ENCODE measurements at regions not wholly inside any gene's neighbourhood (a gene's known extent, or its start where the extent isn't known, plus 50 kb on each side); places are given as distances from the start of the nearest gene placed in this dataset.

- ATAC-seq (ENCODE audit: insufficient read depth, low read depth) (no peak), DNase-seq (no peak)
- Histone ChIP-seq H3K27me3 (ENCODE audit: insufficient read depth, low read length, poor library complexity) (no peaks in the 10 kb centered on the region), H3K9ac (ENCODE audit: low read depth, low read length) (no peak overlapping the region), H4K20me1 (ENCODE audit: insufficient read depth, low read length) (no peaks in the 10 kb centered on the region), H3K4me1 (ENCODE audit: insufficient read depth, low read length) (no peaks in the 10 kb centered on the region), H3K27ac (ENCODE audit: low read length) (no peak overlapping the region), H3K36me3 (ENCODE audit: insufficient read depth, low read length) (no peaks in the 10 kb centered on the region), H2AFZ (ENCODE audit: low read depth, low read length) (no peak overlapping the region), H3K4me3 (ENCODE audit: low read depth in 1 of 2, low read length in 2 of 2) (no peak overlapping the region), H3K79me2 (ENCODE audit: insufficient read depth, low read length) (no peaks in the 10 kb centered on the region), H3K4me2 (ENCODE audit: insufficient read depth, low read length) (no peak overlapping the region), H3K9me3 (ENCODE audit: insufficient read depth, low read length, severe bottlenecking) (no peaks in the 10 kb centered on the region)
- TF ChIP-seq, protein P1, sequence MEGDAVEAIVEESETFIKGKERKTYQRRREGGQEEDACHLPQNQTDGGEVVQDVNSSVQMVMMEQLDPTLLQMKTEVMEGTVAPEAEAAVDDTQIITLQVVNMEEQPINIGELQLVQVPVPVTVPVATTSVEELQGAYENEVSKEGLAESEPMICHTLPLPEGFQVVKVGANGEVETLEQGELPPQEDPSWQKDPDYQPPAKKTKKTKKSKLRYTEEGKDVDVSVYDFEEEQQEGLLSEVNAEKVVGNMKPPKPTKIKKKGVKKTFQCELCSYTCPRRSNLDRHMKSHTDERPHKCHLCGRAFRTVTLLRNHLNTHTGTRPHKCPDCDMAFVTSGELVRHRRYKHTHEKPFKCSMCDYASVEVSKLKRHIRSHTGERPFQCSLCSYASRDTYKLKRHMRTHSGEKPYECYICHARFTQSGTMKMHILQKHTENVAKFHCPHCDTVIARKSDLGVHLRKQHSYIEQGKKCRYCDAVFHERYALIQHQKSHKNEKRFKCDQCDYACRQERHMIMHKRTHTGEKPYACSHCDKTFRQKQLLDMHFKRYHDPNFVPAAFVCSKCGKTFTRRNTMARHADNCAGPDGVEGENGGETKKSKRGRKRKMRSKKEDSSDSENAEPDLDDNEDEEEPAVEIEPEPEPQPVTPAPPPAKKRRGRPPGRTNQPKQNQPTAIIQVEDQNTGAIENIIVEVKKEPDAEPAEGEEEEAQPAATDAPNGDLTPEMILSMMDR (IDR thresholded peaks at IDR 0.05; ENCODE audit: borderline replicate concordance, extremely low read depth, low read length, poor library complexity, severe bottlenecking) = no peak
- no peak for TF ChIP-seq EZH2 (IDR thresholded peaks at IDR 0.05; ENCODE audit: borderline replicate concordance, low read depth, low read length, severe bottlenecking)
These were observed 513.8 kb upstream of the AKR1E2 start for GRCh38 chr10:4312051-4312835.

DNA sequence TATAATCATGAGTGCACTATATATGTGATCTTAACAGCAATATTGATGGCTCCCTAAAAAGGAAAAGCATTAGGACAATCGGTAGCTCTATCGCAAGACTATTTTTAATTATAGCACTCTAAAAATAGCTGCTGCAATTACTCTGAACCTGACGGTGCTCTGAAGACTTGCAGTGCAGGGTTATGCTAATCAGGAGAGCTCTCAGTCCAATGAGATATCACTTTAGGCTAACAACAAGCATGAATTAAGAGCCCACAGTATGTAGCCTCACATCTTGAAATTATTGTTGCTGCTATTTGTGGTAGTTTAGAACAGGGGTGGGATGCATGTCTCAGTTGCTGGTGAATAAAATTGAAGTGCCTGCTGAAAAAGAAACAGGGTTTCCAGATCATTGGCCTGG lies 515.8 kb upstream of the AKR1E2 start:
- ATAC-seq (ENCODE audit: insufficient read depth, low read depth) = no peak

GRCh38 chr10:4307910-4308309 lies 518.1 kb upstream of the AKR1E2 start:
- Histone ChIP-seq H3K79me2 (ENCODE audit: insufficient read depth, low read length) (no peaks in the 10 kb centered on the region), H2AFZ (ENCODE audit: low read depth, low read length) (no peak overlapping the region), H3K36me3 (ENCODE audit: insufficient read depth, low read length) (no peaks in the 10 kb centered on the region), H3K4me2 (ENCODE audit: insufficient read depth, low read length) (no peak overlapping the region), H3K4me3 (ENCODE audit: low read depth in 1 of 2, low read length in 2 of 2) (no peak overlapping the region), H4K20me1 (ENCODE audit: insufficient read depth, low read length) (no peaks in the 10 kb centered on the region), H3K4me1 (ENCODE audit: insufficient read depth, low read length) (no peaks in the 10 kb centered on the region), H3K9ac (ENCODE audit: low read depth, low read length) (no peak overlapping the region), H3K27ac (ENCODE audit: low read length) (no peak overlapping the region), H3K9me3 (ENCODE audit: insufficient read depth, low read length, severe bottlenecking) (no peaks in the 10 kb centered on the region), H3K27me3 (ENCODE audit: insufficient read depth, low read length, poor library complexity) (no peaks in the 10 kb centered on the region)
- DNase-seq (no peak), ATAC-seq (ENCODE audit: insufficient read depth, low read depth) (no peak)
- TF ChIP-seq, protein P1 (IDR thresholded peaks at IDR 0.05; ENCODE audit: borderline replicate concordance, extremely low read depth, low read length, poor library complexity, severe bottlenecking) = no peak
- no peak for TF ChIP-seq EZH2 (IDR thresholded peaks at IDR 0.05; ENCODE audit: borderline replicate concordance, low read depth, low read length, severe bottlenecking)

More for the DNA sequence above, 515.8 kb upstream of the AKR1E2 start:
- no peak overlapping the region for H3K4me3 ChIP-seq (ENCODE audit: low read depth in 1 of 2, low read length in 2 of 2)
- H3K36me3 ChIP-seq (ENCODE audit: insufficient read depth, low read length) = no peaks in the 10 kb centered on the region
- H3K79me2 ChIP-seq (ENCODE audit: insufficient read depth, low read length) = no peaks in the 10 kb centered on the region
- H3K27ac ChIP-seq (ENCODE audit: low read length) = no peak overlapping the region
- no peaks in the 10 kb centered on the region for H4K20me1 ChIP-seq (ENCODE audit: insufficient read depth, low read length)
- DNase-seq = no peak
- no peak overlapping the region for H3K9ac ChIP-seq (ENCODE audit: low read depth, low read length)
- H3K4me2 ChIP-seq (ENCODE audit: insufficient read depth, low read length) = no peak overlapping the region
- no peak overlapping the region for H2AFZ ChIP-seq (ENCODE audit: low read depth, low read length)
- no peaks in the 10 kb centered on the region for H3K4me1 ChIP-seq (ENCODE audit: insufficient read depth, low read length)
- H3K27me3 ChIP-seq (ENCODE audit: insufficient read depth, low read length, poor library complexity) = no peaks in the 10 kb centered on the region
- H3K9me3 ChIP-seq (ENCODE audit: insufficient read depth, low read length, severe bottlenecking) = no peaks in the 10 kb centered on the region
- no peak for TF ChIP-seq EZH2 (IDR thresholded peaks at IDR 0.05; ENCODE audit: borderline replicate concordance, low read depth, low read length, severe bottlenecking)
- TF ChIP-seq, protein P1 (IDR thresholded peaks at IDR 0.05; ENCODE audit: borderline replicate concordance, extremely low read depth, low read length, poor library complexity, severe bottlenecking) = no peak

Data from DND-41 (cell line).